A549 (cell line): ENCODE measurements at regions not wholly inside any gene's neighbourhood (a gene's known extent, or its start where the extent isn't known, plus 50 kb on each side); places are given as distances from the start of the nearest gene placed in this dataset.

Experiments used
- CHD4 ChIP-seq: fragments of 200-600 bp; sonication (generic); IDR thresholded peaks from 2 replicates; pipeline ENCODE4 v1.6.1; 2016; ENCODE audit warnings: antibody characterized with exemption, mild to moderate bottlenecking, borderline replicate concordance
- EP300 ChIP-seq, 2 experiments: fragments of >200 bp; sonication (Bioruptor Twin); formaldehyde crosslinking; IDR thresholded peaks; 2 replicates in 1 of 2; 3 replicates in 1 of 2; pipeline ENCODE4 v1.6.1; 2016 to 2017
- JUN ChIP-seq, 2 experiments: fragments of >200 bp; sonication (Bioruptor Twin); formaldehyde crosslinking; IDR thresholded peaks; 2 replicates in 1 of 2; 3 replicates in 1 of 2; pipeline ENCODE4 v1.6.1; 2016 to 2017
- KDM5A ChIP-seq: fragments of 200-600 bp; sonication (generic); IDR thresholded peaks from 2 replicates; pipeline ENCODE4 v1.6.1; 2016; ENCODE audit warnings: antibody characterized with exemption, mild to moderate bottlenecking
- MYC ChIP-seq: IDR thresholded peaks from 2 replicates; pipeline ENCODE4 v1.6.1; 2012; ENCODE audit warnings: mild to moderate bottlenecking, inconsistent platforms, low read length, improper control_type of control experiment, borderline replicate concordance
- NR3C1 ChIP-seq: fragments of >200 bp; sonication (Bioruptor Twin); formaldehyde crosslinking; IDR thresholded peaks from 3 replicates; pipeline ENCODE4 v1.6.1; 2017
- POLR2A ChIP-seq: IDR thresholded peaks from 2 replicates; pipeline ENCODE4 v1.6.1; 2012; ENCODE audit warnings: mild to moderate bottlenecking, low read length
- RAD21 ChIP-seq, 2 experiments: fragments of >200 bp in 1 of 2; sonication (Bioruptor Twin) in 1 of 2; formaldehyde crosslinking in 1 of 2; IDR thresholded peaks in 1 of 2; conservative IDR thresholded peaks in 1 of 2; 2 replicates in 1 of 2; 3 replicates in 1 of 2; pipeline ENCODE4 v1.6.1; 2012 to 2018; ENCODE audit warnings: inconsistent platforms in 1 of 2
- ZFP36 ChIP-seq: fragments of 450-650 bp; IDR thresholded peaks from 2 replicates; pipeline ENCODE4 v1.6.1; 2014; ENCODE audit warnings: borderline replicate concordance; ENCODE audit not compliant: partially characterized antibody
- TF ChIP-seq, protein P1 (sequence below): IDR thresholded peaks from 2 replicates; pipeline ENCODE4 v1.6.1; 2012
- TF ChIP-seq, protein P2 (sequence below): fragments of >200 bp; sonication (Bioruptor Twin); formaldehyde crosslinking; IDR thresholded peaks from 3 replicates; pipeline ENCODE4 v1.5.1; 2016
- TF ChIP-seq, protein P3 (sequence below): fragments of 200-600 bp; sonication (generic); IDR thresholded peaks from 2 replicates; pipeline ENCODE4 v1.6.1; 2016; ENCODE audit warnings: antibody characterized with exemption, mild to moderate bottlenecking, moderate library complexity

DNA sequence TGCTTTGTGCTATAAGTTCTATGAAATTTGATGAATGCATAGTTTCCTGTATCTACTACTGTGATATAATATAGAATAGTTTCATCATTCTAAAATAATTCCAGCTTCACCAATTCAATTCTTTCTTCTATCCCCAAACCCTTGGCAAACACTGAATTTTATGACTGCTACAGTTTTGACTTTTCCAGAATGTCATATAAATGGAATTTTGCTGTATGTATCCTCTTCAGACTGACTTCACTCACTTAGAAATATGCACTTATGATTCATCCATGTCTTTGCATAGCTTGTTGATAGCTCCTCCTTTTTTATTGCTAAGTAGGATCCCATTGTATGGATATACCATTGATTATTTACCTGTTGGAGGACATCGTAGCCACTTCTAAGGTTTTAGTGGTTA is 89.1 kb upstream of the HS3ST3A1 start:
- TF ChIP-seq JUN (IDR thresholded peaks at IDR 0.05): no peak
- TF ChIP-seq ZFP36: no peak
- TF ChIP-seq POLR2A: no peak
- no peak for TF ChIP-seq MYC
- TF ChIP-seq, protein P1, sequence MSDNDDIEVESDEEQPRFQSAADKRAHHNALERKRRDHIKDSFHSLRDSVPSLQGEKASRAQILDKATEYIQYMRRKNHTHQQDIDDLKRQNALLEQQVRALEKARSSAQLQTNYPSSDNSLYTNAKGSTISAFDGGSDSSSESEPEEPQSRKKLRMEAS: no peak
- TF ChIP-seq, protein P2, sequence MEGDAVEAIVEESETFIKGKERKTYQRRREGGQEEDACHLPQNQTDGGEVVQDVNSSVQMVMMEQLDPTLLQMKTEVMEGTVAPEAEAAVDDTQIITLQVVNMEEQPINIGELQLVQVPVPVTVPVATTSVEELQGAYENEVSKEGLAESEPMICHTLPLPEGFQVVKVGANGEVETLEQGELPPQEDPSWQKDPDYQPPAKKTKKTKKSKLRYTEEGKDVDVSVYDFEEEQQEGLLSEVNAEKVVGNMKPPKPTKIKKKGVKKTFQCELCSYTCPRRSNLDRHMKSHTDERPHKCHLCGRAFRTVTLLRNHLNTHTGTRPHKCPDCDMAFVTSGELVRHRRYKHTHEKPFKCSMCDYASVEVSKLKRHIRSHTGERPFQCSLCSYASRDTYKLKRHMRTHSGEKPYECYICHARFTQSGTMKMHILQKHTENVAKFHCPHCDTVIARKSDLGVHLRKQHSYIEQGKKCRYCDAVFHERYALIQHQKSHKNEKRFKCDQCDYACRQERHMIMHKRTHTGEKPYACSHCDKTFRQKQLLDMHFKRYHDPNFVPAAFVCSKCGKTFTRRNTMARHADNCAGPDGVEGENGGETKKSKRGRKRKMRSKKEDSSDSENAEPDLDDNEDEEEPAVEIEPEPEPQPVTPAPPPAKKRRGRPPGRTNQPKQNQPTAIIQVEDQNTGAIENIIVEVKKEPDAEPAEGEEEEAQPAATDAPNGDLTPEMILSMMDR: no peak
- TF ChIP-seq EP300 (IDR thresholded peaks at IDR 0.05): no peak
- TF ChIP-seq CHD4: no peak
- TF ChIP-seq, protein P3, sequence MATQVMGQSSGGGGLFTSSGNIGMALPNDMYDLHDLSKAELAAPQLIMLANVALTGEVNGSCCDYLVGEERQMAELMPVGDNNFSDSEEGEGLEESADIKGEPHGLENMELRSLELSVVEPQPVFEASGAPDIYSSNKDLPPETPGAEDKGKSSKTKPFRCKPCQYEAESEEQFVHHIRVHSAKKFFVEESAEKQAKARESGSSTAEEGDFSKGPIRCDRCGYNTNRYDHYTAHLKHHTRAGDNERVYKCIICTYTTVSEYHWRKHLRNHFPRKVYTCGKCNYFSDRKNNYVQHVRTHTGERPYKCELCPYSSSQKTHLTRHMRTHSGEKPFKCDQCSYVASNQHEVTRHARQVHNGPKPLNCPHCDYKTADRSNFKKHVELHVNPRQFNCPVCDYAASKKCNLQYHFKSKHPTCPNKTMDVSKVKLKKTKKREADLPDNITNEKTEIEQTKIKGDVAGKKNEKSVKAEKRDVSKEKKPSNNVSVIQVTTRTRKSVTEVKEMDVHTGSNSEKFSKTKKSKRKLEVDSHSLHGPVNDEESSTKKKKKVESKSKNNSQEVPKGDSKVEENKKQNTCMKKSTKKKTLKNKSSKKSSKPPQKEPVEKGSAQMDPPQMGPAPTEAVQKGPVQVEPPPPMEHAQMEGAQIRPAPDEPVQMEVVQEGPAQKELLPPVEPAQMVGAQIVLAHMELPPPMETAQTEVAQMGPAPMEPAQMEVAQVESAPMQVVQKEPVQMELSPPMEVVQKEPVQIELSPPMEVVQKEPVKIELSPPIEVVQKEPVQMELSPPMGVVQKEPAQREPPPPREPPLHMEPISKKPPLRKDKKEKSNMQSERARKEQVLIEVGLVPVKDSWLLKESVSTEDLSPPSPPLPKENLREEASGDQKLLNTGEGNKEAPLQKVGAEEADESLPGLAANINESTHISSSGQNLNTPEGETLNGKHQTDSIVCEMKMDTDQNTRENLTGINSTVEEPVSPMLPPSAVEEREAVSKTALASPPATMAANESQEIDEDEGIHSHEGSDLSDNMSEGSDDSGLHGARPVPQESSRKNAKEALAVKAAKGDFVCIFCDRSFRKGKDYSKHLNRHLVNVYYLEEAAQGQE: no peak
- no peak for TF ChIP-seq NR3C1
- TF ChIP-seq KDM5A: no peak
- no peak for TF ChIP-seq RAD21 (conservative IDR thresholded peaks at IDR 0.05 in 1 of 2, IDR thresholded peaks at IDR 0.05 in 1 of 2)
